Transverse colon (tissue), 4 donors: ENCODE measurements at regions not wholly inside any gene's neighbourhood (a gene's known extent, or its start where the extent isn't known, plus 50 kb on each side); places are given as distances from the start of the nearest gene placed in this dataset.

Experiments used
- DNase-seq: peaks from one replicate; pipeline ENCODE4 v3.0.0-alpha.2; 2019
- H3K27ac ChIP-seq, 4 donors: fragments of 200-600 bp; sonication (generic); 2 replicates each; pipeline ENCODE4 v1.5.1; 2016 to 2018; ENCODE audit warnings: inconsistent platforms in 4 of 4
- H3K27me3 ChIP-seq: fragments of 200-600 bp; sonication (generic); 2 replicates; pipeline ENCODE4 v1.5.1; 2017; ENCODE audit warnings: inconsistent platforms
- H3K36me3 ChIP-seq, 4 donors: fragments of 200-600 bp; sonication (generic); 2 replicates each; pipeline ENCODE4 v1.5.1; 2017 to 2019; ENCODE audit warnings: inconsistent platforms in 4 of 4
- H3K4me1 ChIP-seq, 4 donors: fragments of 200-600 bp; sonication (generic); 2 replicates each; pipeline ENCODE4 v1.5.1; 2017 to 2020; ENCODE audit warnings: inconsistent platforms in 4 of 4
- H3K4me3 ChIP-seq, 4 donors: fragments of 200-600 bp; sonication (generic); 1 replicate in 1 of 4; 2 replicates in 3 of 4; pipeline versions ENCODE4 v1.5.1 to v1.6.1; 2017 to 2019; ENCODE audit warnings: inconsistent platforms in 4 of 4
- H3K9me3 ChIP-seq, 2 donors: fragments of 200-600 bp; sonication (generic); 2 replicates each; pipeline ENCODE4 v1.5.1; 2017 to 2019; ENCODE audit warnings: inconsistent platforms in 2 of 2
- CTCF ChIP-seq, 5 experiments: fragments of 200-600 bp in 3 of 5; fragments of 450-650 bp in 2 of 5; sonication (generic) in 3 of 5; IDR thresholded peaks; 1 replicate in 2 of 5; 2 replicates in 3 of 5; pipeline ENCODE4 v1.5.1; 2016 to 2017; ENCODE audit warnings: antibody characterized with exemption in 5 of 5, inconsistent platforms in 3 of 5, mild to moderate bottlenecking in 2 of 5, moderate library complexity in 1 of 5
- EP300 ChIP-seq: sonication (generic); formaldehyde crosslinking; IDR thresholded peaks from one replicate; pipeline ENCODE4 v1.6.1; 2017; ENCODE audit warnings: antibody characterized with exemption, low read depth
- POLR2A ChIP-seq: fragments of 450-650 bp; IDR thresholded peaks from one replicate; pipeline ENCODE4 v1.6.1; 2016; ENCODE audit warnings: antibody characterized with exemption, mild to moderate bottlenecking, moderate library complexity
- POLR2AphosphoS5 ChIP-seq, 3 donors: sonication (generic); formaldehyde crosslinking; IDR thresholded peaks; one replicate each; pipeline ENCODE4 v1.6.1; 2016; ENCODE audit warnings: antibody characterized with exemption in 3 of 3
- WGBS, 2 donors: methylation state at CpG; one replicate each; pipeline ENCODE4 v1.1.5; 2018; ENCODE audit warnings: low coverage in 1 of 2; 5-methylcytosine and 5-hydroxymethylcytosine counted together
- in situ Hi-C, 4 donors: fragments of 200-750 bp; cut with MboI; loops; one replicate each; pipeline versions ENCODE4 v1.15.0 to v1.15.1; 2017; ENCODE audit warnings: low sequenced_read_pairs in 3 of 4, low pct_ligation_motif_present in 1 of 4, low pct_unique_long_range_greater_than_20kb in 1 of 4
- intact Hi-C: fragments of 100-400 bp; cut with DNase I; formaldehyde crosslinking; loops from one replicate; pipeline ENCODE4 v1.15.1; 2023; ENCODE audit warnings: low total_unique reads

DNA sequence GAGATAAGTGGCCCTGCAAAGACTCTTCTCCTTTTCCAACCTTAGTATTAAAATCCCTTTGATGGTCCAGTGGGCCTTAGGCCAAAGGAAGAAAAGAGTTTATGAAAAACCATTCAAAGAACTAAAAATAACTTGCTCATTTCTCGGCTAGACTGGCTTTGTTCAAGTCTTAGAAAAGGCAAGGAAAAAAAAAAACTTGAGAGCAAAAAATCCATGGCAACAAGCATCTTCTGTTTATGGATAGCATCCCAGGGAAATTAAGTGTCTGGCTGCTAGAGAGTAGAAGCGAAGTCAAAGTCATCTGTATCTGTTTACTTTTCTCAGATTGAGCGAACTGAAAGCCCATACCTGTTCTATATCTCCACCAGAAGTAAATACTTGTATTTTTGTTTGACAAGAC is 129.6 kb downstream of the KCTD15 start:
- intact Hi-C loops, result no loop called here
- Histone ChIP-seq H3K27me3 (peaks cover 3% of the 10 kb centered on the region), H3K9me3 (no peaks in the 10 kb centered on the region), H3K4me3 (no peak overlapping the region), H3K36me3 (no peaks in the 10 kb centered on the region), H3K27ac (no peak overlapping the region), H3K4me1 (no peaks in the 10 kb centered on the region)
- no peak for TF ChIP-seq POLR2A
- TF ChIP-seq CTCF (IDR thresholded peaks at IDR 0.05), result no peak
- no peak for TF ChIP-seq POLR2AphosphoS5 (IDR thresholded peaks at IDR 0.05)
- TF ChIP-seq EP300, result no peak
- 27 to 36% methylated on average over 3 of the region's 3 CpGs for WGBS, 2 donors
- DNase-seq, result no peak
- in situ Hi-C loops, result no loop called here

DNA sequence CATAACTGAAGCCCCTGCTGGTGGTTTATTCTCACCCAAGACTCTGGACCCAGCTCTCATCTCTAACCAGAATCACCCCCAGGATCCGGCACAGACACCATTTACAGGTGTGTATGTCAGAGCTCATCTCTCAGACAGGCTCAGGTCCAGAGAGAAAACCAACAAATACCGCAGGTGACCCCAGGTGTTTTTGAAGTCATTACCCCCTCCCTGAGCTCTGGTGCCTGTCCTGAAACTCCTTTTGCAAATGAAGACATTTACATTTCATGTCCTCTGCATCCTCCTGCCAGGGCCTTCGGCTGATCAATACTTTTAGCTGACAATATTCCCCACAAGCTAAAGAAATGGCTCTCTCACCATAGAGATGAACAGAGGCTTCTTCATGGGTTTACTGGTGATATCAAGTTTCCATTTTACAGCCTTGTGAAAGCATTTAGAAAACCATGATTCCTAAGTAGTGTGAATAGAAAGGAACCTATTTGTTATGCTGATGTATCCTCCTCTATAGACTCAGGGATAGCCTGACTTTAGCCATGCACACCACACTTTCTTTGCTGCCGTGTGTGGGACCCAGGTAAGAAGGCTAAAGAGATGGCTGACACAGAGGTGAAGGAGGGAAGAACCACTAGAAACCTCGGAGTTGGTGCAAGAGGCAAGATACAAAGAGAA is 131.3 kb downstream of the KCTD15 start:
- Histone ChIP-seq H3K9me3 (no peaks in the 10 kb centered on the region), H3K4me3 (no peak overlapping the region), H3K36me3 (no peaks in the 10 kb centered on the region), H3K4me1 (no peaks in the 10 kb centered on the region), H3K27ac (no peak overlapping the region), H3K27me3 (peaks cover 9% of the 10 kb centered on the region)
- 37 to 41% methylated on average over 3 to 5 of the region's 5 CpGs for WGBS, 2 donors
- in situ Hi-C loops, result no loop called here
- no peak for DNase-seq
- intact Hi-C loops, result no loop called here
- TF ChIP-seq EP300 (no peak), CTCF (IDR thresholded peaks at IDR 0.05) (no peak), POLR2AphosphoS5 (IDR thresholded peaks at IDR 0.05) (no peak), POLR2A (no peak)

- in situ Hi-C loops (no loop called here), intact Hi-C loops (no loop called here)
- TF ChIP-seq POLR2AphosphoS5 (IDR thresholded peaks at IDR 0.05) (no peak), CTCF (IDR thresholded peaks at IDR 0.05) (no peak), EP300 (no peak), POLR2A (no peak)
- Histone ChIP-seq H3K9me3 (peaks cover 0 to under 1% of the 10 kb centered on the region in 2 donors), H3K36me3 (no peaks in the 10 kb centered on the region), H3K4me3 (no peak overlapping the region), H3K4me1 (no peaks in the 10 kb centered on the region), H3K27me3 (peaks cover 9% of the 10 kb centered on the region), H3K27ac (no peak overlapping the region)
- no peak for DNase-seq
- WGBS, 2 donors, result 40 to 73% methylated on average over 1 to 6 of the region's 6 CpGs
Observed at GRCh38 chr19:33928458-33928950, 131.8 kb downstream of the KCTD15 start.

- H3K36me3 ChIP-seq, result no peaks in the 10 kb centered on the region
- no peaks in the 10 kb centered on the region for H3K4me1 ChIP-seq
- peaks cover 6% of the 10 kb centered on the region for H3K27me3 ChIP-seq
- H3K4me3 ChIP-seq, result no peak overlapping the region
- WGBS, 2 donors, result 63% methylated on average over 2 of the region's 2 CpGs; no CpG with 5 or more reads in 1 of the 2 donors
- DNase-seq, result no peak
- TF ChIP-seq POLR2AphosphoS5 (IDR thresholded peaks at IDR 0.05) (no peak), POLR2A (no peak), EP300 (no peak), CTCF (IDR thresholded peaks at IDR 0.05) (no peak)
- in situ Hi-C loops, result no loop called here
- H3K9me3 ChIP-seq, result peaks cover 0 to 3% of the 10 kb centered on the region in 2 donors
- H3K27ac ChIP-seq, result no peak overlapping the region
- intact Hi-C loops, result no loop called here
Observed at GRCh38 chr19:33933931-33934330, 137.3 kb downstream of the KCTD15 start.
